ENCODE measurements at regions not wholly inside any gene's neighbourhood (a gene's known extent, or its start where the extent isn't known, plus 50 kb on each side); places are given as distances from the start of the nearest gene placed in this dataset.

DNA sequence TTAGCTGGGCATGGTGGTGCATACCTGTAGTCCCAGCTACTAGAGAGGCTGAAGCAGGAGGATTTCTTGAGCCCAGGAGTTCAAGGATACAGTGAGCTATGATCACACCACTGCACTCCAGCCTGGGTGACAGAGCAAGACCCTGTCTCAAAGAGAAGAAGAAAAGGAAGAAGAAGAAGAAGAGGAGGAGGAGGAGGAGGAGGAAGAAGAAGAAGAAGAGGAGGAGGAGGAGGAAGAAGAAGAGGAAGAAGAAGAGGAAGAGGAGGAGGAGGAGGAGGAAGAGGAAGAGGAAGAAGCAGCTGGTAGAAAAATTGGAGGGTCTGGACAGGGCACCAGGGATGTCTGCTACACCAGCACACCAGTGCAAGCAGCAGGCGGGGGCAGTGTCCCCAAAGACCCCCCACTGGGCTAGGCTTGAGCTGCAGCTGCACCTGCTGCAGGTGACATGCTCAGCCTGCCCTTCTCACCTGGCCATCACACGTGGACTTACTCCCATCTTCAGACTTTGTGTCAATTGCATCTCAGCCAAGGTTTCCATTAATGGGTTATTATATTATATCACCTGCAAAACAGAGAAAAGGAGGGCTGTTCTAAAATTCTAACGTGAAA, 180.9 kb upstream of the ZNF507 start:
- DNase-seq (ENCODE audit: low read depth): no peak
- no peak overlapping the region for H3K4me3 ChIP-seq (ENCODE audit: control insufficient read depth, low read depth, low read length)
- TF ChIP-seq, protein P1, sequence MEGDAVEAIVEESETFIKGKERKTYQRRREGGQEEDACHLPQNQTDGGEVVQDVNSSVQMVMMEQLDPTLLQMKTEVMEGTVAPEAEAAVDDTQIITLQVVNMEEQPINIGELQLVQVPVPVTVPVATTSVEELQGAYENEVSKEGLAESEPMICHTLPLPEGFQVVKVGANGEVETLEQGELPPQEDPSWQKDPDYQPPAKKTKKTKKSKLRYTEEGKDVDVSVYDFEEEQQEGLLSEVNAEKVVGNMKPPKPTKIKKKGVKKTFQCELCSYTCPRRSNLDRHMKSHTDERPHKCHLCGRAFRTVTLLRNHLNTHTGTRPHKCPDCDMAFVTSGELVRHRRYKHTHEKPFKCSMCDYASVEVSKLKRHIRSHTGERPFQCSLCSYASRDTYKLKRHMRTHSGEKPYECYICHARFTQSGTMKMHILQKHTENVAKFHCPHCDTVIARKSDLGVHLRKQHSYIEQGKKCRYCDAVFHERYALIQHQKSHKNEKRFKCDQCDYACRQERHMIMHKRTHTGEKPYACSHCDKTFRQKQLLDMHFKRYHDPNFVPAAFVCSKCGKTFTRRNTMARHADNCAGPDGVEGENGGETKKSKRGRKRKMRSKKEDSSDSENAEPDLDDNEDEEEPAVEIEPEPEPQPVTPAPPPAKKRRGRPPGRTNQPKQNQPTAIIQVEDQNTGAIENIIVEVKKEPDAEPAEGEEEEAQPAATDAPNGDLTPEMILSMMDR (conservative IDR thresholded peaks at IDR 0.05; ENCODE audit: control insufficient read depth, insufficient read depth, low read depth, low read length): no peak

DNA sequence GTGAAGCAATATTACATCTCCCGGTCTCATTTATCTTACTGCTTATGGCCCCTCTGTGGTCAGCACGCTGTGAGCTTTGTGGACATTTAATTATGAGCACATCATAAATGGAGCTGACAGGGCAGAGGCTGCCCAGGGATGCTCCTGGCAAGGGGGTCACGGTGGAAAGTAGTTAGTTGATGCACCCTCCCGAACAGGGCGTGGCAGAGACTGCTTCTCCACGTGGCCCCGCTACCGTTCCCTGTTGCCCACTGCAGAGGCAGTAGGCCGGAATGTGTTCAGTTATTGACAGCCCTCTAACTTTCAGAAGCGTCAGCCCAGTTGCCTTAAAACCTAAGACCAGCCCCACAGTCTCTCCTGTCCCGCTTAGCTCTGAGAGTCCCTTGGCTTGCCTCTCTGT, 180.3 kb upstream of the ZNF507 start:
- TF ChIP-seq, protein P1 (conservative IDR thresholded peaks at IDR 0.05; ENCODE audit: control insufficient read depth, insufficient read depth, low read depth, low read length): no peak
- no peak for DNase-seq (ENCODE audit: low read depth)
- no peak overlapping the region for H3K4me3 ChIP-seq (ENCODE audit: control insufficient read depth, low read depth, low read length)

DNA sequence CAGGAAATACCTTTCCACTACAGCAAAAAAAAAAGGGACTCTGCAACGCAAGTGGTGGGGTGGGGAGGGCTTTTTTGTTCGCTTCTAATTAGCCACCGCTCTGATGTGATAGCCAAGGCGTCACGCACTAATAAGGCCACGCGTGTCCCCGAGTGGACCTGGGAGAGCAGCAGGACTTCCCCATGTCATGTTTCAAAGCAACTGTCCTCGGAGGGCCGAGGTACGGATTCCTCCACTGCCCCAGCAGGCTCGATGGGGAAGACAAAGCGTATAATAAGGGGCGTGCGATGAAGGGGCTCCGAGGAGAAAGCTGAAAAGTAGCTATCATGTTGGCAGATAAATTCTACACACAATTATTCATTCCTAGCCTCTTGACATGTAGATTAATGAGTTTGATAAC, 179.7 kb upstream of the ZNF507 start:
- TF ChIP-seq, protein P1 (conservative IDR thresholded peaks at IDR 0.05; ENCODE audit: control insufficient read depth, insufficient read depth, low read depth, low read length): no peak
- no peak overlapping the region for H3K4me3 ChIP-seq (ENCODE audit: control insufficient read depth, low read depth, low read length)
- DNase-seq (ENCODE audit: low read depth): no peak

DNA sequence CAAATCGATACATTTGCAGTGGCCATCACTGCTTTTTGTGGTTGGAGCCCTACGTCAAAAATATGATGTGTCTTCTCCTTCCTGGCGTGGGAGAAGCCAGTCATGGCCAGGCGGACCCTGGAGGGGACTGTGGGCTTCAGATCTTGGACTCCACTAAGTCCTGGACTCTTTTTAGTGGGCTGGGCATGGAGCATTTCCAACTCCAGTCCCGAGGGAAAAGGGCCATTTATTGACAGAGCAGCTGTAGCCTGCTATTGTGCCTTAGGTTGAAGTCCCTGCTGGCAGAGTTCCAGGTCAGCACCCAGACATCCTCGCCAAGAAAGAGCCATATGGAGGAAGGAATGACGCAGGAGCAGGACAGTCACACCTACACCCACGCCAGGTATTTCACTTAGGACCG, 179.2 kb upstream of the ZNF507 start:
- DNase-seq (ENCODE audit: low read depth): no peak
- TF ChIP-seq, protein P1 (conservative IDR thresholded peaks at IDR 0.05; ENCODE audit: control insufficient read depth, insufficient read depth, low read depth, low read length): no peak
- no peak overlapping the region for H3K4me3 ChIP-seq (ENCODE audit: control insufficient read depth, low read depth, low read length)

DNA sequence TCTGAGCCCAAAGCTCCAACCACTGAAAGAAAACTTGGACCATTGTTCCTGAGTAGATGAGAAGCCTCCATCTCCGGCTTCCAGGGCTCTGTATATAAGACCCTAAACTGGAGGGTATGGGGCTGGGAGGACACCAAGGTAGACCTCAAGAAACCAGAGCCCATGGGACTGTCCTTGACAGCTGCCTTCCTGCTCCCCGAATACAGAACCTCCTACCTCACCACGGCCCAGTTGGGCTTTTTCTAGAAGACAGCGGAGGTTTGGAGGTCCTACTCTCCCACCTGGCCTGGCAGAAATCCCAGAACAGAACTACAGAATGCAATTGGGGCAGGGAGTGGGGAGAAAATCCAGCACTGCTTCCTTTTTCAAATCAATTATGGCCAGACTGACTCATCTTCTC, 177.3 kb upstream of the ZNF507 start:
- TF ChIP-seq, protein P1 (conservative IDR thresholded peaks at IDR 0.05; ENCODE audit: control insufficient read depth, insufficient read depth, low read depth, low read length): no peak
- no peak for DNase-seq (ENCODE audit: low read depth)
- H3K4me3 ChIP-seq (ENCODE audit: control insufficient read depth, low read depth, low read length): no peak overlapping the region

DNA sequence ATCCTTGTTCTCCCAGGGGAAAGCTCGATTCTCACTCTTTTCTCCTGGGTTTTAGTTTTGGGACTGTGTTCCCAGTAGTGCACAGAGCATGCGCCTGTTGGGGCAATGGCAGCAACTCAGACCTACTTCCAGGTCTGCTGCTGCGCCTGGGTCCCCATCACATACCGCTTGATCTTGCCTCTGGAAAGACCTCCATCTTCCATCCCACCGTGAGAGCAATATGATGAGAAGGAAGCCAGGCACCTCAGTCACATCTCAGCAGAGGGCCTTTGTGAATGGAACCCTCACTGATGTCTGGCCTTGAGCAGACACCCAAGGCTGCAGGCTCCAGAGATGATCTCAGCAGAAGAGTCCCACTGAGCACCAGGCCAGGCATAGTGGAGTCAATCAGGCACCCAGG, 176.8 kb upstream of the ZNF507 start:
- no peak overlapping the region for H3K4me3 ChIP-seq (ENCODE audit: control insufficient read depth, low read depth, low read length)
- TF ChIP-seq, protein P1 (conservative IDR thresholded peaks at IDR 0.05; ENCODE audit: control insufficient read depth, insufficient read depth, low read depth, low read length): no peak
- no peak for DNase-seq (ENCODE audit: low read depth)

DNA sequence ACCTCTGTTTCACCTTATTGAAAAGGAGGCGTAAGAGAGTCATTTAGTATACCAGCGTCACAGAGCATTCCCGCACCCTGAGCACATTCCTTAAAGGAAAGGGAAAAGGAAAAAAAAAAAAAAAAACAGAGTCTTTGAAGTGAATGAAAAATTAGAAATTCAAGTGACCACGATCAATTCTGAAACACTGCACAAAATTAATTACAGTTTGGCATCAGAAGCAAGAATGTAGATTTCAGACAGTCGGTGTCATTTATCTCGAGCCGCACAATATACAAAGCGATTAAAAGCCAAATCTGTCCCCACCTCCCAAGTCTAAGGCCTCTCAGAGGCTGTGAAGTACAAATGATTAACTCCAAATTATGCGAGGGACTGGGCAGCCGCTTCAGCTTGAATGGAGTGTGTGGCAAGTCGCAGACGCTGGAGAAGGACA, 173.7 kb upstream of the ZNF507 start:
- no peak for DNase-seq (ENCODE audit: low read depth)
- TF ChIP-seq, protein P1 (conservative IDR thresholded peaks at IDR 0.05; ENCODE audit: control insufficient read depth, insufficient read depth, low read depth, low read length): no peak
- H3K4me3 ChIP-seq (ENCODE audit: control insufficient read depth, low read depth, low read length): no peak overlapping the region

Data from fibroblast of mammary gland (primary cell).